Gastrocnemius medialis (tissue), 4 donors: ENCODE measurements at regions not wholly inside any gene's neighbourhood (a gene's known extent, or its start where the extent isn't known, plus 50 kb on each side); places are given as distances from the start of the nearest gene placed in this dataset.
"Not testable (repeated sequence)": the region's sequence is repeated elsewhere in the genome, so short reads cannot be mapped to it uniquely, and the experiment has no call there.

Experiments used
- ATAC-seq, 2 donors: fragments of 150-250 bp; one replicate each; pipeline ENCODE4 v1.9.1; 2016
- DNase-seq, 2 donors: peaks; one replicate each; pipeline ENCODE4 v3.0.0-alpha.2; 2019
- H3K27ac ChIP-seq, 4 donors: fragments of 200-600 bp; sonication (generic); 1 replicate in 1 of 4; 2 replicates in 3 of 4; pipeline ENCODE4 v1.5.1; 2016 to 2018; ENCODE audit warnings: mild to moderate bottlenecking in 2 of 4, moderate library complexity in 1 of 4
- H3K27me3 ChIP-seq, 3 donors: fragments of 200-600 bp; sonication (generic) in 2 of 3; 1 replicate in 1 of 3; 2 replicates in 2 of 3; pipeline versions ENCODE4 v1.5.1 to v1.6.0; 2016 to 2019; ENCODE audit warnings: mild to moderate bottlenecking in 1 of 3, moderate library complexity in 1 of 3
- H3K36me3 ChIP-seq, 2 donors: fragments of 200-600 bp; sonication (generic) in 1 of 2; one replicate each; pipeline ENCODE4 v1.5.1; 2017 to 2018
- H3K4me1 ChIP-seq, 2 donors: fragments of 200-600 bp; sonication (generic) in 1 of 2; one replicate each; pipeline ENCODE4 v1.5.1; 2016 to 2017; ENCODE audit warnings: mild to moderate bottlenecking in 2 of 2
- H3K4me3 ChIP-seq, 4 donors: fragments of 200-600 bp; sonication (generic) in 3 of 4; 1 replicate in 1 of 4; 2 replicates in 3 of 4; pipeline ENCODE4 v1.5.1; 2016 to 2019; ENCODE audit warnings: mild to moderate bottlenecking in 2 of 4
- H3K9me3 ChIP-seq, 3 donors: fragments of 200-600 bp; sonication (generic) in 2 of 3; 1 replicate in 1 of 3; 2 replicates in 2 of 3; pipeline ENCODE4 v1.5.1; 2016 to 2019
- POLR2A ChIP-seq, 2 donors: fragments of 450-650 bp; IDR thresholded peaks; one replicate each; pipeline ENCODE4 v1.6.1; 2017; ENCODE audit warnings: antibody characterized with exemption in 2 of 2, mild to moderate bottlenecking in 2 of 2, moderate library complexity in 2 of 2
- in situ Hi-C, 4 donors: fragments of 200-750 bp; cut with MboI; loops; one replicate each; pipeline versions ENCODE4 v1.15.0 to v1.8.0; 2017; ENCODE audit warnings: low sequenced_read_pairs in 4 of 4
- intact Hi-C: fragments of 100-400 bp; cut with DNase I; formaldehyde crosslinking; loops from one replicate; pipeline ENCODE4 v1.15.1; 2023; ENCODE audit warnings: low total_unique reads
- TF ChIP-seq, protein P1 (sequence below), 5 experiments: fragments of 450-650 bp in 3 of 5; fragments of 200-600 bp in 2 of 5; sonication (generic) in 2 of 5; IDR thresholded peaks in 4 of 5; conservative IDR thresholded peaks in 1 of 5; 1 replicate in 4 of 5; 2 replicates in 1 of 5; pipeline ENCODE4 v1.5.1; 2016 to 2019; ENCODE audit warnings: antibody characterized with exemption in 5 of 5, mild to moderate bottlenecking in 3 of 5, moderate library complexity in 3 of 5

DNA sequence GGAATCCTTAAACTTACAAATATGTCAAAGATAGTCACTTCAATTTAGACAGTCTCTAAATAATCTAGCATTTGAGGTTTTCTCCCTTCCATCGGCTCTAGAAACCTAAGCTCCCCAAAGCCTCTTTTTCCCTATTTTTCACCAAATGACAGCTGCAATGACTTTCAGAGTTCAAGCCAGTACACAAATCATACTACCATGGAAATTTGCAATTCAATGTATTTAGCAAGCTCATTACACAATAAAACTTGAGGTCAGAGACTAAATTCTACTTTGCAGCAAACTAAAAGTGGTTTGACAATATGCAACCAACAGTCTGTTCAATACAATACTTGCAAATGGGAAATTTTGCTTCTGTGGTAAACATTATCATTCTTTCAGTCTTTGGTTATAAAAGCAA is 80.3 kb downstream of the SKIDA1 start:
- intact Hi-C loops (no loop called here), in situ Hi-C loops (no loop called here)
- Histone ChIP-seq H3K27me3 (no peaks in the 10 kb centered on the region), H3K4me3 (no peak overlapping the region), H3K36me3 (no peaks in the 10 kb centered on the region), H3K27ac (no peak overlapping the region), H3K4me1 (no peaks in the 10 kb centered on the region), H3K9me3 (no peaks in the 10 kb centered on the region)
- ATAC-seq (no peak), DNase-seq (no peak)
- no peak for TF ChIP-seq POLR2A (IDR thresholded peaks at IDR 0.05)

DNA sequence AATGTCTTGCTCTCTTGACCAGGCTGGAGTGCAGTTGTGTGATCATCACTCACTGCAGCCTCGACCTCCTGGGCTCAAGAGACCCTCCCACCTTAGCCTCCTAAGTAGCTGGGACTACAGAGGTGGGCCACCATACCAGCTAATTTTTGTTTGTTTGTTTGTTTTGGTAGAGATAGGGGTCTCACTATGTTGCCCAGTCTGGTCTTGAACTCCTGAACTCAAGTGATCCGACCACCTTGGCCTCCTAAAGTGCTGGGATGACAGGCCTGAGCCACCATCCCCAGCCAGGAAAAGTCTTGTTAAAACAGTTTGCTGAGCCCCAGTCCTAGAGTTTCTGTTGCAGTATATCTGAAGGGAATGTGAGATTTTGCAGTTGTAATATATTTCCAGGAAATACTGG is 83.9 kb downstream of the SKIDA1 start:
- Histone ChIP-seq H3K27ac (no peak overlapping the region), H3K4me1 (no peaks in the 10 kb centered on the region), H3K9me3 (no peaks in the 10 kb centered on the region), H3K27me3 (no peaks in the 10 kb centered on the region), H3K36me3 (no peaks in the 10 kb centered on the region), H3K4me3 (no peak overlapping the region)
- in situ Hi-C loops: no loop called here
- ATAC-seq: no peak
- TF ChIP-seq, protein P1, sequence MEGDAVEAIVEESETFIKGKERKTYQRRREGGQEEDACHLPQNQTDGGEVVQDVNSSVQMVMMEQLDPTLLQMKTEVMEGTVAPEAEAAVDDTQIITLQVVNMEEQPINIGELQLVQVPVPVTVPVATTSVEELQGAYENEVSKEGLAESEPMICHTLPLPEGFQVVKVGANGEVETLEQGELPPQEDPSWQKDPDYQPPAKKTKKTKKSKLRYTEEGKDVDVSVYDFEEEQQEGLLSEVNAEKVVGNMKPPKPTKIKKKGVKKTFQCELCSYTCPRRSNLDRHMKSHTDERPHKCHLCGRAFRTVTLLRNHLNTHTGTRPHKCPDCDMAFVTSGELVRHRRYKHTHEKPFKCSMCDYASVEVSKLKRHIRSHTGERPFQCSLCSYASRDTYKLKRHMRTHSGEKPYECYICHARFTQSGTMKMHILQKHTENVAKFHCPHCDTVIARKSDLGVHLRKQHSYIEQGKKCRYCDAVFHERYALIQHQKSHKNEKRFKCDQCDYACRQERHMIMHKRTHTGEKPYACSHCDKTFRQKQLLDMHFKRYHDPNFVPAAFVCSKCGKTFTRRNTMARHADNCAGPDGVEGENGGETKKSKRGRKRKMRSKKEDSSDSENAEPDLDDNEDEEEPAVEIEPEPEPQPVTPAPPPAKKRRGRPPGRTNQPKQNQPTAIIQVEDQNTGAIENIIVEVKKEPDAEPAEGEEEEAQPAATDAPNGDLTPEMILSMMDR (IDR thresholded peaks at IDR 0.05 in 4 of 5, conservative IDR thresholded peaks at IDR 0.05 in 1 of 5): no peak
- TF ChIP-seq POLR2A (IDR thresholded peaks at IDR 0.05): no peak
- intact Hi-C loops: no loop called here
- no peak for DNase-seq

DNA sequence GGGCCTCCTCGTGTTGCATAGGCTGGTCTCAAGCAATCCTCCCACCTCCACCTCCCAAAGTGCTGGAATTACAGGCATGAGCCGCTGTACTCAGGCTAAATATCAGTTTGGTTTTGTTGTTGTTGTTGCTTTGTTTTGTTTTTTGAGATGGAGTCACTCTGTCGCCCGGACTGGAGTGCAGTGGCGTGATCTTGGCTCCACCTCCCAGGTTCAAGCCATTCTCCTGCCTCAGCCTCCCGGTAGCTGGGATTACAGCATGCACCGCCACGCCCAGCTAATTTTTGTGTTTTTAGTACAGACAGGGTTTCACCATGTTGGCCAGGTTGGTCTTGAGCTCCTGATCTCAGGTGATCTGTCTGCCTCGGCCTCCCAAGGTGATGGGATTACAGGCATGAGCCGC is 86.6 kb downstream of the SKIDA1 start:
- in situ Hi-C loops, H3K9me3 ChIP-seq, H3K27me3 ChIP-seq, H3K4me1 ChIP-seq, H3K36me3 ChIP-seq, ATAC-seq, intact Hi-C loops, H3K27ac ChIP-seq, H3K4me3 ChIP-seq, DNase-seq: not testable (repeated sequence)

DNA sequence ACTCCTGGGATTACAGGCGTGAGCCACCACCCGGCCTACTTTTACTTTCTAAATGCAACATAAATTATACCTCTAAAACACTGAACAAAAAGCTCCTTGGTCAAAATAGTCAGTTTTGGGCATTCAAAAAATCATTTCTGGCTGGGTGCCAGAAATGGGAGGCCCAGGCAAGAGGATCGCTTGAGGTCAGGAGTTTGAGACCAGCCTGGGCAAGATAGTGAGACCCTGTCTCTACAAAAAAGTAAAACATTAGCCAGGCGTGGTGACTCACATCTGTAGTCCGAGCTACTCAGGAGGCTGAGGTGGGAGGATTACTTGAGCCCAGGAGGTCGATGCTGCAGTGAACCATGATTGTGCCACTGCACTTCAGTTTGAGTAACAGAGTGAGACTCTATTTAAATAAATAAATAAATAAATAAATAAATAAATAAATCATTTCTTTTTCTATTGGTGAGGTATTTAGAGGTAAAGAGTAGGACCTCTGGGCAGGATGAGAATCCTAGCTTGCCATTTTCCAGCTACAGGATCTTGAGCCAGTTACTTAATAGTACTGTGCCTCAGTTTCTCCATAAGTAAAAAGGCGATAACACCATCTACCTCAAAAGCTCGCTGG is 87.6 kb downstream of the SKIDA1 start:
- Histone ChIP-seq H3K9me3 (no peaks in the 10 kb centered on the region), H3K27ac (no peak overlapping the region), H3K4me3 (no peak overlapping the region), H3K4me1 (no peaks in the 10 kb centered on the region), H3K36me3 (no peaks in the 10 kb centered on the region), H3K27me3 (no peaks in the 10 kb centered on the region)
- intact Hi-C loops: no loop called here
- ATAC-seq (no peak), DNase-seq (no peak)
- no peak for TF ChIP-seq POLR2A (IDR thresholded peaks at IDR 0.05)
- TF ChIP-seq, protein P1 (IDR thresholded peaks at IDR 0.05 in 4 of 5, conservative IDR thresholded peaks at IDR 0.05 in 1 of 5): no peak
- in situ Hi-C loops: no loop called here

DNA sequence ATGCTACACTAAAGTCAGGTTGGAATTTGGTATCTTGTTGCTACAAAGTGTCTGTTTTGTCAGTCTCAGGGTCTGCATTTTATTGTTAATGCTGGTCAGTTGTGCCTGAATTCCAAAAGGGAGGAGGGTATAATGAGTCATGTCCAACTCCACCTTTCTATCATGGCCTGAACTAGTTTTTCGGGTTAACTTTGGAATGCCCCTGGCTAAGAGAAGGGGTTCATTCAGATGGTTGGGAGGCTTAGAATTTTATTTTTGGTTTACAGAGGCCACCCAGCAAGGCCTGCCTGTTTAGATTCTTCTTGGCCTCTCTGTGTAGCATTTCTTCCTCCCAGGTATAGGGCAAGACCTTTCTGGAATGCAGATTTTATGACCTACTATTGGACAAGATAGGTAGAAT is 93.2 kb downstream of the SKIDA1 start:
- ATAC-seq: no peak
- intact Hi-C loops: no loop called here
- TF ChIP-seq, protein P1 (IDR thresholded peaks at IDR 0.05 in 4 of 5, conservative IDR thresholded peaks at IDR 0.05 in 1 of 5): no peak

DNA sequence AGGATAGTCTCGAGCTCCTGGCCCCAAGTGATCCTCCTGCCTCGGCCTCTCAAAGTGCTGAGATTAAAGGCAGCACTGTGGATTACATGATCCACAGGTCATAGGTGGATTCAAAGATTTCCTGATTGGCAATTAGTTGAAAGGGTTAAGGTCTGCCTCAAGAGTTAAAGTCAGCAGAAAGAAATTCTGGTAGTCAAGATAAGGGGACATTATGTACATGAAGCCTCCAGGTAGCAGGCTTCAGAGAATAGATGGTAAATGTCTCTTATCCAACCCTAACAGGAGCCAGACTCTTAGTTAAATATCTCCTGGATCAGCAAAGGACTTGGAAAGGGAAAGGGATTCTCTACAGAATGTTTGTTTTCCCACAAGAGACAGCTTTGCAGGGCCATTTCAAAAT is 93.7 kb downstream of the SKIDA1 start:
- no peaks in the 10 kb centered on the region for H3K36me3 ChIP-seq
- no peaks in the 10 kb centered on the region for H3K27me3 ChIP-seq
- H3K4me3 ChIP-seq: no peak overlapping the region
- intact Hi-C loops: no loop called here
- H3K27ac ChIP-seq: no peak overlapping the region
- TF ChIP-seq, protein P1 (IDR thresholded peaks at IDR 0.05 in 4 of 5, conservative IDR thresholded peaks at IDR 0.05 in 1 of 5): no peak
- no peak for TF ChIP-seq POLR2A (IDR thresholded peaks at IDR 0.05)
- DNase-seq (no peak), ATAC-seq (no peak)
- H3K9me3 ChIP-seq: no peaks in the 10 kb centered on the region
- H3K4me1 ChIP-seq: no peaks in the 10 kb centered on the region
- in situ Hi-C loops: no loop called here

More for the DNA sequence above, 93.2 kb downstream of the SKIDA1 start:
- DNase-seq: no peak
- H3K27me3 ChIP-seq: no peaks in the 10 kb centered on the region
- H3K36me3 ChIP-seq: no peaks in the 10 kb centered on the region
- H3K4me3 ChIP-seq: no peak overlapping the region
- in situ Hi-C loops: no loop called here
- H3K4me1 ChIP-seq: no peaks in the 10 kb centered on the region
- H3K9me3 ChIP-seq: no peaks in the 10 kb centered on the region
- no peak overlapping the region for H3K27ac ChIP-seq
